H1 (cell line): ENCODE measurements at regions not wholly inside any gene's neighbourhood (a gene's known extent, or its start where the extent isn't known, plus 50 kb on each side); places are given as distances from the start of the nearest gene placed in this dataset.

Experiments used
- CTBP2 ChIP-seq: IDR thresholded peaks from 2 replicates; pipeline ENCODE4 v1.7.0; 2011; ENCODE audit warnings: borderline replicate concordance, mild to moderate bottlenecking, moderate library complexity, mixed read lengths, low read length; ENCODE audit not compliant: insufficient read depth, insufficient read length
- CTCF ChIP-seq, 3 experiments: IDR thresholded peaks; 1 replicate in 2 of 3; 2 replicates in 1 of 3; pipeline versions ENCODE4 v1.5.1 to v1.6.1; 2011; ENCODE audit warnings: low read length in 3 of 3, mild to moderate bottlenecking in 3 of 3, inconsistent platforms in 2 of 3, low read depth in 1 of 3, moderate library complexity in 1 of 3; ENCODE audit not compliant: insufficient read depth in 1 of 3; ENCODE audit errors: control extremely low read depth in 1 of 3
- EGR1 ChIP-seq: IDR thresholded peaks from 2 replicates; pipeline ENCODE4 v1.6.1; 2011; ENCODE audit warnings: low read depth, low read length, borderline replicate concordance
- EZH2 ChIP-seq: fragments of 200-600 bp; sonication (generic); IDR thresholded peaks from 2 replicates; pipeline ENCODE4 v1.7.1; 2012; ENCODE audit warnings: low read depth, mild to moderate bottlenecking, moderate library complexity, low read length, inconsistent platforms; ENCODE audit not compliant: severe bottlenecking
- GABPA ChIP-seq: IDR thresholded peaks from 2 replicates; pipeline ENCODE4 v1.6.1; 2011; ENCODE audit warnings: mild to moderate bottlenecking, low read length, moderate library complexity, borderline replicate concordance; ENCODE audit not compliant: insufficient read depth
- HDAC2 ChIP-seq, 2 experiments: fragments of 300-600 bp in 1 of 2; sonication (generic) in 1 of 2; IDR thresholded peaks; 2 replicates each; pipeline ENCODE4 v1.6.1; 2011 to 2012; ENCODE audit warnings: low read depth in 2 of 2, low read length in 2 of 2, mild to moderate bottlenecking in 2 of 2, moderate library complexity in 2 of 2, borderline replicate concordance in 1 of 2, inconsistent platforms in 1 of 2
- JUN ChIP-seq: IDR thresholded peaks from 2 replicates; pipeline ENCODE4 v1.6.1; 2011; ENCODE audit warnings: low read depth, mild to moderate bottlenecking, improper control_type of control experiment, low read length
- POLR2A ChIP-seq, 2 experiments: IDR thresholded peaks; 1 replicate in 1 of 2; 2 replicates in 1 of 2; pipeline ENCODE4 v1.6.1; 2011; ENCODE audit warnings: low read depth in 2 of 2, low read length in 2 of 2, mild to moderate bottlenecking in 2 of 2; ENCODE audit errors: control extremely low read depth in 1 of 2
- POLR2AphosphoS5 ChIP-seq: IDR thresholded peaks from 2 replicates; pipeline ENCODE4 v1.6.1; 2011; ENCODE audit warnings: low read depth, low read length
- SP2 ChIP-seq: IDR thresholded peaks from 2 replicates; pipeline ENCODE4 v1.6.1; 2012; ENCODE audit warnings: mild to moderate bottlenecking, low read length, inconsistent platforms
- TCF12 ChIP-seq: IDR thresholded peaks from 2 replicates; pipeline ENCODE4 v1.6.1; 2011; ENCODE audit warnings: low read depth, mild to moderate bottlenecking, low read length
- TEAD4 ChIP-seq: IDR thresholded peaks from 2 replicates; pipeline ENCODE4 v1.6.1; 2012; ENCODE audit warnings: low read depth, low read length, inconsistent platforms, mixed read lengths
- YY1 ChIP-seq: IDR thresholded peaks from 2 replicates; pipeline ENCODE4 v1.6.1; 2011; ENCODE audit warnings: low read depth, mild to moderate bottlenecking, low read length
- ZNF274 ChIP-seq: IDR thresholded peaks from 2 replicates; pipeline ENCODE4 v1.7.0; 2012; ENCODE audit warnings: low read length, borderline replicate concordance; ENCODE audit errors: extremely low read depth

GRCh38 chr2:118786746-118787145 is 60.7 kb downstream of the EN1 start:
- TF ChIP-seq SP2 = no peak
- TF ChIP-seq CTCF (IDR thresholded peaks at IDR 0.05; ENCODE audit: control extremely low read depth in 1 of 3, insufficient read depth in 1 of 3, low read depth in 1 of 3, low read length in 3 of 3) = no peak
- no peak for TF ChIP-seq GABPA
- no peak for TF ChIP-seq YY1
- TF ChIP-seq CTBP2 = no peak
- TF ChIP-seq POLR2A (IDR thresholded peaks at IDR 0.05; ENCODE audit: control extremely low read depth in 1 of 2, low read depth in 2 of 2, low read length in 2 of 2) = no peak
- TF ChIP-seq ZNF274 = no peak
- TF ChIP-seq EZH2 = no peak
- TF ChIP-seq TEAD4 = no peak
- no peak for TF ChIP-seq HDAC2 (IDR thresholded peaks at IDR 0.05; ENCODE audit: borderline replicate concordance in 1 of 2, low read depth in 2 of 2, low read length in 2 of 2)
- no peak for TF ChIP-seq TCF12
- TF ChIP-seq JUN = no peak
- TF ChIP-seq POLR2AphosphoS5 = no peak
- no peak for TF ChIP-seq EGR1
